PC-3 (cell line): ENCODE measurements at regions not wholly inside any gene's neighbourhood (a gene's known extent, or its start where the extent isn't known, plus 50 kb on each side); places are given as distances from the start of the nearest gene placed in this dataset.
"Not testable (repeated sequence)": the region's sequence is repeated elsewhere in the genome, so short reads cannot be mapped to it uniquely, and the experiment has no call there.

ENCODE experiments used
- CTCF ChIP-seq: fragments of 300-600 bp; sonication (generic); conservative IDR thresholded peaks from 2 replicates; pipeline ENCODE4 v1.5.1; 2017; ENCODE audit warnings: antibody characterized with exemption, low read depth, mild to moderate bottlenecking, low read length
- EZH2 ChIP-seq: fragments of 300-600 bp; sonication (generic); IDR thresholded peaks from one replicate; pipeline ENCODE4 v1.6.1; 2017; ENCODE audit warnings: antibody characterized with exemption, mild to moderate bottlenecking, low read length; ENCODE audit not compliant: unreplicated experiment
- EZH2phosphoT487 ChIP-seq: fragments of 300-600 bp; sonication (generic); IDR thresholded peaks from 2 replicates; pipeline ENCODE4 v1.6.1; 2018; ENCODE audit warnings: mild to moderate bottlenecking, antibody characterized with exemption, low read length, borderline replicate concordance

DNA sequence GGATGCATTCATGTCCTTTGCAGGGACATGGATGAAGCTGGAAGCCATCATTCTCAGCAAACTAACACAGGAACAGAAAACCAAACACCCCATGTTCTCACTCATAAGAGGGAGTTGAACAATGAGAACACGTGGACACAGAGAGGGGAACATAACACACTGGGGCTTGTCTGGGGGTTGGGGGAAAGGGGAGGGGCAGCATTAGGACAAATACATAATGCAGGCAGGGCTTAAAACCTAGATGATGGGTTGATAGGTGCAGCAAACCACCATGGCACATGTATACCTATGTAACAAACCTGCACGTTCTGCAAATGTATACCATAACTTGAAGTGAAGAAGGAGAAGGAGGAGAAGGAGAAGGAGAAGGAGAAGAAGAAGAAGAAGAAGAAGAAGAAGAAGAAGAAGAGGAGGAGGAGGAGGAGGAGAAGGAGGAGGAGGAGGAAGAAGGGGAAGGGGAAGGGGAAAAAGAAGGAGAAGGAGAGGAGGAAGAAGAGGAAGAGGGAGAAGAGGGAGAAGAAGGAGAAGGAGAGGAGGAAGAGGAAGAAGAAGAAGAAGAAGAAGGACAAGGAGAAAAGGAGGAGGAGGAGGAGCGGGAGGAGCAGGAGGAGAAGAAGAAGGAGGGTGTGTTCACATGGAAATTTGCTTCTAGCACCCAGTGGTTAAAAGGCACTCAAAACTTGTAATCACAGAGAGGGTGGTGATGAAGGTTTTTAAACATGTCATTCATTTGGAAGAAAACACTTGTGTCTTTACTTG, 133.5 kb upstream of the TPTE start:
- not testable (repeated sequence) for TF ChIP-seq CTCF, EZH2phosphoT487, EZH2
